ENCODE measurements at regions not wholly inside any gene's neighbourhood (a gene's known extent, or its start where the extent isn't known, plus 50 kb on each side); places are given as distances from the start of the nearest gene placed in this dataset.

DNA sequence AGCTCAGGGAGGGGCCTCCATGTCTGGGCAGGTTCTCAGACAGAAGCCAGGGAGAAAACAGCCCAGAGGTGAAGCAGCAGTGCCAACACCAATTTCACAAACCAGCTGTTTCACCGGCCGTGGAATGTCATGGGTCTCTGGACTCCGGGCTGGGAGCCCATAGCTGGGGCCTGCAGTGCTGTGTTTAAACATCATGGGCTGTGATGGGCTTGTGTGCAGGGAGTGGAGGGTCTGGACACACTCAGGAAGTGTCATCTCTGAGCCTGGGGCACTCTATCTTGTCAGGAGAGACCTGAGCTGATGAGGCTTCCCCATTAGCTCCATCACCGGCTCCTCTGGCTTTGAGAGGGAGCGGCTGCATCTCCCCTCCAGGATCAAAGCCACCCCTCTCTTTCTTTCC lies 173.6 kb upstream of the IGSF21 start:
- DNase-seq: no peak

DNA sequence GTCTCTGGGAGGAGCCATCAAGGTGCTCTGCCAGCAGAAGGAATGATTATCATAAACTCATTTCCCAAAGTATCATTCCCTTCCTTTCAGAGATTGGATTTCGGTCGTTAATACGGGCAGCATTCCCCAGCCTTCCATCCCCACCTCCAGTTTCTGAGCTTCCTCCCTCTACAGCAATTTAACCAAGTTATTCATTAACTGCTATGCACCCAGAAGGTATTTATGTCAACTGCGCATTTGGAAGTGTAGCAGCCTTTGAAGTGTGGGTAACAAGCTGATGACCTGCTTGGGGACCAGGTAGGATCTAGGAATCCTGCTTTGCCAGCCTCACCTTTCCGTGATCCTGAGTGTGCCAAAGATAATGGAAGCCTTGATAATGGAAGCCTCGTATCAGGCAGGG lies 172.4 kb upstream of the IGSF21 start:
- no peak for DNase-seq

DNA sequence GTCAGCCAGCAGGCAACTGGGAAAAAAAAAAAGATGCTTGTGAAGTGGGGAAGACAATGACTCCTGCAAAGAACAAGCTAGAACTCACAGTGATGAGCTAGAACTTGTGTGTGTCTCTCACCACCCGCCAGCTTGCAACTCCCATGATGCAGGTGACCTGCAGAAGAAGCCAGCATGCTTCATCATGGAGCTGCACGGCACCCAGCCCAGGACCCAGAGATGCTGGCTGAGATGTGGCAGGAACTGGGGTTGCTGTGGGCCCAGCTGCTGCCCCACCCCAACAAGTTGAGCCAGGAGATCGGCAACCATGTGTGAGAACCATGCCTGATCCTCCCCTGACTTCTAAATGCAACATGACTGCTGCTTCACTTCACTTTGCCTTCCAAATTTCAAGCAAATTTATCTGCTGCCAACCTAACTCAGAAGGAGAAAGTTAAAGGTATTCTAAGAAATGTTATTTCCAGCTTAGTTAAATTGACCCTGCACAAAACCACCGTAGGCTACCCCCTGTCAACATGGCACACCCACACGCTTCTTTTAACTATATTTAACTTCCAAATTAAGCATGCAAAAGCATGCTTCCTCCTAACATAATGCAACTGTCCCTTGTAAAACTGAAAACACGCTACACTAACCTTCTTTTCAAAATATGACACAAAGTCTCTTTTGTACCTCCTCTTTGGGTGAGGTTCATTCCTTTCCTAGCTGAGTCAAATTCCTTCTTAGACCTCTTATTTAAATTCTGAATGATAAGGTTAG lies 166.0 kb upstream of the IGSF21 start:
- DNase-seq: no peak

DNA sequence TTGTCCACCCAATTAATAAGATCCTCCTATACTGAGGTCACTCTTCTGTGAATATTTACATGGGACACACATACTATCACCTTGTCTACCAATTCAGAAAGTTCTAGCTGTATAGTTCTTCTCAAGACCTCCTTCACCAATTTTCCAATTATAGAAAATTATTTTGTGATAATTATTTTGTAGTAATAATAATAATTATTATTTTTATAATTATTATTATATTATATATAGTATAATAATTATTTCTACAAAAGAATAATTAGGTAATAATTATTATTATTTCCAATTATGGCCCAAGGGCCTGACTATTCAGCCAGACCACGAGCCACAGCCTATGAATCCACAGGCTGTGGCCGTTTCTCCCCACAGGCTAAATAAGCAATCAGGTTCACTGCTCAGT lies 164.1 kb upstream of the IGSF21 start:
- DNase-seq: no peak

DNA sequence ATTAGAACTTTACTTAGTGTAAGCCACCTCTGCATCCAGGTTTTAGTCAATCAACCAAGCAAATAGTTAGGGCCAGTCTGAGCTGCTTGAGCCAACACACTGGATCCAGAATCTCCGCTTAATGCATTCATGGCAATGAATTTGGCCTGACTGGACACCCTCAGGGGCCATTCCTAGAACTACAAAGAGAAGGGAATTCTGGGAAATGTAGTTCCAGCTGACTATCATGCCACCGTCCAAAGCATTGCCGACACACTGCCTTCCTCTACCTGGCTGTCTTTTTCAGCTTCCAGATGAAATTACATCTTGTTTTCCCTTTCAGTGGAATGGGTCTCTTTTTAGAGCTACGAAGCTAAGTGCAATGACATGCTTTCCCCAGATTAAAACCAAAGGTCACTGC lies 163.0 kb upstream of the IGSF21 start:
- no peak for DNase-seq

DNA sequence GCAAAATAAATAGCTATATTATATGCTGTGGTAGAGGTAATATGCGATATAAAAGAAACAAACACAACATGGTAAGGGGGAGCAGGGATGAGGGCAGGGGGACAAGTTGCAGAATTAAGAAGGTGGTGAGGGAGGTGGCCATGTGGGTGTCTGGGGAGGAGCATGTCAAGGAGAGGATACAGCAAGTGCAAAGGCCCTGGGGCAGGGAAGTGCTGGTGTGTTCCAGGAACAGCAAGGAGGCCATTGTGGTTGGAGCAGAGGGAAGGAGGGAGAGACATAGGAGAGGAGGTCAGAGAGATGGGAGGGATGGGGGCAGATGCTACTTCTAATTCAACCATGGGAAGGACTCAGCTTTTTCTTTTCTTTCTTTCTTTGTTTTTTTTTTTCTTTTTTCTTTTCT lies 161.2 kb upstream of the IGSF21 start:
- no peak for DNase-seq

DNA sequence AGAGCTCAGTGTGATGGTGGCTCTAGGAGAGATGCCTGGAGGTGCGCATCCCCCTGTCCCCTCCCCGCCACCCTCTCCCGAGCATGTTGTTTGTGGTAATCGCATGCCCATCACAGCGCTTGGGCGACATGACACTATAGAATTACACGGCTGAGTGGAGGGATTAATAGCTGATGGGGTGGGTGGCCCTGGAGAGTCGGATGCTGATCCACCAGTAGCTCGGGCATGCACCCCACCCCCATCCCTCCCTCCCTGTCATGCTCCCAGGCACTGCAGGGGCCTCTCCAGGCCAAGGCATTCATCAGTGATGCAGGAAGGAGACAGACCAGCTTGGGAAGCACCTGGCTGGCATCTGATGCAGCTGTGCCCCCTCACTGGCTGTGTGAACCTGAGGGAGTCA lies 159.0 kb upstream of the IGSF21 start:
- DNase-seq: peak; percentile 78

DNA sequence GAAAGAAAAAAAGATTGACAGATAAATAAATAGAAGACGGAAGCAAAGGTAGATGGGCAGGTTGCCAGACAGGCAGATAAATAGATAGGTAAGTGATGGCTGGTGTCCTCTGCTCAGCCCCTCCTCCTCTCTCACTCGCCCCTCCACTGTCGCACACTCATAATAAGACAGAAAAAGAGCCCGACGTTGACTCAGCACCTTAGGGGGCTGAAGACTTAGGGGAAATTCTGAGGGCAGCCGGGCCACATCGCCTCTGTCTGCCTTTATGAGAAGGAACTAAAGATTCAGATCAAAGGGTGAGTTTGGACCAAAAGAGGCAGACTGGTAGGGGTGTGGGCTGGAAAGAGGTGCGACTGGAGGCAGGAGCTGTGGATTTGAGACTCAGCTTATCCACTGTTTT lies 158.1 kb upstream of the IGSF21 start:
- no peak for DNase-seq

DNA sequence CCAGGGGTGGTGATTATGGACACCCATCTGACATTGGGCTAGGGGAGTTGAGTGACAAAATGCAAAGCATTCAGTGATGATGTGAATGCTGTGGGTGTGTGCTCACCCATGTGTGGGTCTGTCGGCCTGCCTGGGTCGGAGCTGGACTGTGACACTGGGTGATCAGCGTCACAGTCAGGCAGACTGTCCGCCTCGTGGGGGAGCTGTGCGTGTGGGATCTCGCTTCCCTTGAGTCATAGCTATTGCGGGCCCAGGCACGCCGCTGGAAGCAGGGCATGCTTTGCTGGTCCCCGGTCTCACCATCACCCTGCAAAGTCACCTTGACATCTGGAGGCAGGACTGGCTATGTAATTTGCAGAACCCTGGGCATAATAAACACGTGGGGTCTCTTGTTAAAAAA lies 156.9 kb upstream of the IGSF21 start:
- no peak for DNase-seq

DNA sequence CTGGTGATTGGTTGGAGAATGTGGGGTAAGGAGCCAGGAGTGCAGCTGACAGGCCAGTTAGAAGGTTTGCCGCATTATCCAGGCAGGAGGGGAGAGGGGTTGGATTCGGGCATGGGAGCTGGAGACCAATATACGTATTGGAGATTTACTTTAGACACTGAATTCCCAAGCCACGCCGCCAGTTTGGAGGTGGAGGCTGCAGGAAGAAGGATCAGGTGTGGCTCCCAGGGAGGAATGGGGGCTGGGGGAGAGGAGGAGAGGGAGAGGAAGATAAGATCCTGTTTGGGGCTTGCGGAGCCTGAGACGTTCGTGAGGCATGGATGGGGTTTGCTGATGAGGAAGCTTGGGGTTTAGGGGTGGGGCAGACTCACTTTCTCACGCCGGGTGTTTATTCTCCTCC lies 155.1 kb upstream of the IGSF21 start:
- DNase-seq: no peak

DNA sequence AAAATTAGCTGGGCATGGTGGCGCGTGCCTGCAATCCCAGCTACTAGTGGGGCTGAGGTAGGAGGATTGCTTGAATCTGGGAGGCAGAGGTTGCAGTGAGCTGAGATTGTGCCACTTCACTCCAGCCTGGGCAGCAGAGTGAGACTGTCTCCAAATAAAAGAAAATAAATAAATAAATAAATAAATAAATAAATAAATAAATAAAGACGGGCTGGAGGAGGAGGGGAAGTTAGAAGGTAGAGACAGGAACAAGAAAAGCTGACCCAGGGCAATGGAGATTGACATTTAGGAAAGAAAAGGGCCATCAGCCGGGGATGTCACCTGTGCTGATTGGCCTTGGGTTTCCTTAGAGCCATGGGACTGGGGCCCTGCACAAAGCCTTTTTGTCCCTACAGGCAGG lies 153.7 kb upstream of the IGSF21 start:
- DNase-seq: no peak

DNA sequence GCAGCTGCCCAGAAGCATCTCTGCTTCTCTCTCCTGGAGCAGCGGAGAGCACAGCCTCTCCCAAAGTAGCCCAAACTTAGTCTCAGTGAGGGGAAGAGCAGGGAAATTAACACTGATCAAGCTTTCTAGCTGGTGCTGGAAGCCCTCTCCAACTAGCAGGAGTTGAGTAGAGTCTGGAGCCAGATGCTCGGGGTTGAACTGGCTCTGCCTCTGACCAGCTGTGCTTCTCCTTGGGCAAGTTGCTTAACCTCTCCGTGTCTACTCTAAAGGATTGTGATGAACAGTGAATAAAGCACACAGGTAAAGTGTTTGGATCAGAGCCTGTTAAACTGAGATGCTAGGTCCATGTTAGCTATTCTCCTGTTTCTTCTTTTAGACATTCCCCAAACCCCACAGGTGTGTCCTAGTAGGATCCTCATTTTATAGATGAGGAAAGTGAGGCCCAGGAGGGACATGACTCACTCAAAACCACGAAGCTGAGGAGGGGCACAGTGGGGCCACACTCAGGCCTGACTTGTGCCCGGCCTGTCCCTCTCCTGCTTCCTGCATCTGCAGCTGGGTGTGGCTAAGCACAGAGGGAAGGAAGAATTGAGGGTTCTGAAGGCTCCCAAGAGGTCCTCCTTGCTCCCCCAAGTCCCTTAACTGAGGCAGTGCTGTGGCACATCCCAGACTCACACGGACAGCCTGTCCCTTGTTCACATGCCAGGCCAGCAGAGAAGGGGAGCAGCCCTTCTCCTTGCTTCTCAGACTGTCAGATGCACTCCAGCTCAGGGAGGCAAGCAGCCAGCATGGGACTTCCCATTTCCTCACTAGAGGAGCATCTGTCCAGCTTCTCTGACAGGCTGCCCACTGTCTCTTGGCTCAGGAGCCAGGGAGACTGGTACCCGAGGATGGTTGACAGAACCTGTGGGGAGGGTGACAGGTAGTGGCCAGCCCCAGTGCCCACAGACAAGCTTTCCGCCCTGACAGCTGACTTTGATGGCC lies 152.0 kb upstream of the IGSF21 start:
- DNase-seq: no peak

DNA sequence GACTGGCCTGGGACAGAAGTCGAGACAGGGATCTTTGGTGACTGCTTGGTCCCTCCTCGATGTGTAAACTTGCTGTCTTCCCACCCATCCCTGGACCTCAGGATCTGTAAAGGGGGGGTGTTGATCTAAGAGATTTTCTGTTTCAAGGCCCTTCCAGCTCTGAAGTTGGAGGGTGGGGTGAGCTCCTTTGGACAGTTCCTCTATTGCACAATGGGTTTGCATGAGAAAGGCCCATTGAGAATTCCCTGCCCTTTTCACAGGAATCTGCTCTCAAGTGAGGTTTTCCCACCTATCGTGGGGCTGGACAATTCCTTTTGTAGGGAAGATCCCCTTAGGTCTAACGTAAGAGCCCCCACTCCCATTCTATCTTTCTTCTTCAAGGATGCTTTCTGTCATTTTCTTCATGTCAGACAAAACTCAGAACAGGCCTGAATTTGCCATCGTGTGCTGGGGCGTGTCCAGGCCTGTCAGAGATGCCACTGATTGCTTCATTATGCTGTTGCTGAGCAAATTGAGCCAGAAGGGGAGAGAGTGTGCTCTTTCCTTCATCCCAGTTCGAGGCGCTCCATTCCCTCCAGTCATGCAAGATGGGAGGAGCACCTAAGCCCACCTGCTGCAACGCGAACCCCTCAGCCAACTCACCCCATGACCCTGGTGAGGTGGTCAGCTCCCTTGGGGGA lies 149.9 kb upstream of the IGSF21 start:
- DNase-seq: no peak

DNA sequence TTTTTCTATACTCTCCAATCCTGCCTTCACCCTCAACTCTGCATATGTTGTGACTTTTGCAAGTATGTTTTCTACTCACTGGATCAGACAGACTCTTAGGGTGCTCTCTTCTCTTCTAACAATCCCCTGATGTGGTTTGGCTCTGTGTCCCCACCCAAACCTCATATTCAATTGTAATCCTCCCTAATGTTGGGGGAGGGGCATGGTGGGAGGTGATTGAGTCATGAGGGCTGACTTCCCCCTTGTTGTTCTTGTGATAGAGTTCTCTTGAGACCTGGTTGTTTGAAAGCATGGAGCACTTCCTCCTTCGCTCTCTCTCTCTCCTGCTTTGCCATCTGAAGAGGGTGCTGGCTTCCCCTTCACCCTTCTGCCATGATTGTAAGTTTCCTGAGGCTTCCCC lies 148.9 kb upstream of the IGSF21 start:
- DNase-seq: no peak

DNA sequence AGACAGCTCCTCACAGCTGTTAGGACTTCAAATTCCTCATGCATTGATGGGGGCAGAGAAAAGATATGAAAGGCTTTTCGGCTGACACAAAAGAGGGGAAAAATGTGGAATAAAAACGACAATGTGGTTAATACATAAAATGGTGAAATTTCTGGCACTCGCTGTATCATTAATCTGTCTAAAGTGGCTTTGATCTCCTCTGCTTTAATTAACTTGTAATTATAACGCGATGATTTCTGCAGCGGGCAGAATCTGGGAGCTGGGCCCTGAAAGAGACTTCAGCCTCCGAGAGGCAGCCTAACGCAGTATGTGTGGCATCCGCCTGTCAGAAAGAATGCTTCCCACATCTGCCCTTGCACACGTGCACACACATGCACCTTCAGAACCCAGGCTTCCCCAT lies 144.1 kb upstream of the IGSF21 start:
- no peak for DNase-seq

DNA sequence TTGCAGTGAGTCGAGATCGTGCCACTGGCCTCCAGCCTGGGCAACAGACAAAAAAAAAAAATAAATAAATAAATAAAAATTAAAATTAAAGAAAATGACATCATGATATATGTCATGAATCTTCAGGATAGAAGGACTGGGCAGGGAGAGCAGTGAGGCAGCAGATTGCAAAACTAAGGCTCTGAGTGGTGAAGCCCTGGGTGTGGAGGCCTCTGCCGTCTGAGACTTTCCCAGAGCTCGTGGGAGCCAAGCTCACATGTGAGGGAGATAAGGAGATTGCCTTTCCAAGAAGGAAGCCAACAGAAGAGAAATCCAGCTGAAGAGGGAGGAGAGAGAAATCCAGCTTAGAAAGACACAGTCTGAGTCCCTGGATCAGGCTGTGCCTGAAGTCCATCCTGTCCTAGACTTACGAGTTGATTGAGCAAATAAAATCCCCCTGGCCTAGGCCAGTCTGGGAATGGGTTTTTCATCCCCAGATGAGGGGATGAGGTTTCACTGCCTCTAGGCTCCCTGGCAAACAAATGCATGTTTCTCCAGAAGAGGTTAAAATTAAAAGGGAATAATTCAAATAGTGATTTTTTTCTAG lies 142.0 kb upstream of the IGSF21 start:
- DNase-seq: no peak

DNA sequence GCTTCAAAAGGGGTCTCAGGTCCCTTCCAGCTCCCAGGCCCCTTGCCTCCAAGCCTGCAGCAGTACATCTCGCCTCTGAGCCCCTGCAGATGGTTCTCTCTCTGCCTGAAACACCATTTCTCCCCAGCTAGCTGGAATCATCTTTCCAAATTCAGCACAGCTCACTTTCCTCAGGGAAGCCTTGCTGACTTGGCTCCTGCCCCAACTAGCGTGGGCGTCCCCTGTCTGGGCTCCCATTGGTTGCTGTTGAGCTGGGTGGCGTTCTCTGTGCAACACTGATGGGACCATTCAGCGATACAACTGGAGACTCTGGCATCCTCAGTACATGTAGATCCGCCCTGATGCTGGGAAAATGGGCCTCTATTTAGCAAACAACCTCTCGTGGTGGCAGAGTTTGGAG lies 141.3 kb upstream of the IGSF21 start:
- DNase-seq: no peak

DNA sequence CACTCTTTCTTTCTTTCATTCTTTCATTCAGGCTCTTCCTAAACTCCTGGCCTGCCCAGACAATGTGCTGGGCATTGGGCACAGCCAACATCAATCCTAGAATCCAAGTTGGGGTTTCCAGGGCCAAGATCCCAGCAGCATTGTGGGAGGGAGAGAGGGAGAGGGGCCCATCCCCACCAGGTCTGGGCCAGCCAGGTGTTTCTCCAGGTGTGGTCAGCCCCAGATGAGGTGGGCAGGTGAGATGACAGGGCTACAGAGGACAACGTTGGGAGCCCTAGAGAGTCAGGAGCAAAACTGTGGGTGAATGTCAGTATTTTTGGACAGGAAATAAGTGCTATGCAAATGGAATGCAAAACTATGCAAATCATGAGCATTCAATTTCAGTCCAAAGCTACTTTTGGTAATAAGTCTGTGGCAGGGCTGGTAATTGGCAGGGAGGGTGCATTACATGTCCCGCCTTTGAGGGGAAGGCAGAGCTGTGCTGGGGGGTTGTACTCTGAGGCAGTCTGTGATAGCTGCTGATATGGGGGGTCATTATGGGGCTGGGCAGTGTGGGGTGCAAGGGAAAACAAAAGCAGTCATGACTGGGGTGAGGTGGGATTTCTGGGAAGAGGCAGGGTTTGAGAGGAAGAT lies 139.9 kb upstream of the IGSF21 start:
- no peak for DNase-seq

DNA sequence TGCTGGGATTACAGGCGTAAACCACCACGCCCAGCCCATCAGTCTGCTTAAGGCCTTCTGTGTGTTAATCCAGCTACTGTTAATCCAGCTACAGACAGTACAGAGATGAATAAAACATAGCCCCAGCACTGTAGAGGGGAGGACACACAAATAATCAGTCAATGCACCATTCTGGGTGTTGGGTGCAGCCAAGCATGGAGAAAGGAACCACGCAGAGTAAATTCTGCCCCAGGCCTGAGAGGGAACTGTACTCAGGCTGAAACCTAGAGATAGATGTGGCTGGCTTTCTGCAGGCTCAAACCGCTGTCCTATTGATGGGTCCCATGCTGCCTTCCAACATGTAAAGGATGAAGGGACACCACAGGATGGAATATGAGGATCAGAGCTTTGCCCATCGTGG lies 136.8 kb upstream of the IGSF21 start:
- DNase-seq: no peak

DNA sequence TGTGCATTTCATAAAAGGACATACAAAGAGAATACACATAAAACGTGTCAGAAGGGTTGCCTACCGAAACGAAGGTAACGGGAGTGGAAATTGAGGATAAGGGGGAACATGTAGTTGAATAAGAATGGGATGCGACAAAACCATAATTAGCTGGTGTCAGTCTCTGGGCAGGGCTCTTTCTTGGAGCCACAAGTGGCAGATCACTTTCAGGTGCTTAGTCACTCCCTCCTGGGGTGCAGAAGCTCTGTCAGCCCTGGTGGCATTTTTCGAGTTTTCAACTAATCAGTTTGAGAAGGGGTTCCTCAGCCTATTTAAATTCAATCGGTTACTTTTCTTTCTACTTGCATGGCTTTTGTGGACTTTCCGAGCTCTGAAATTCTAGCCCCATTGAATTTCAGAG lies 133.9 kb upstream of the IGSF21 start:
- no peak for DNase-seq

DNA sequence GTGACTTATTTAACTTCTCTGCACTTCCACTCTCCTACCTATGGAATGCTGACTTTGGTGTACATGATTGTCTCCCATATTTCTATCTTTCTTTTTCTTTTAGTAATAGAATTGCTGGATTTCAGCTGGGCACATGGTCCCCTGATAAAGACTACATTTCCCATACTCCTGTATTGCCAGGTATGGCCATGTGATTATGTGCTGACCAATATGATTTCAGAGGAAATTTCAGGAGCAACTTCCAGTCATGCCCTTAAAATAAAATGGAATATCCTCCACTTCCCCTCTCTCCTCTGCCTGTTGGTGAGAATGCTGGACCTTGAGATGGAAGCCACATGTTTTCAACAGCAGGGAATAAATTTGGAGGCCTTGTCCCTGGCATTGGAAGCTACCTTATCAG lies 130.7 kb upstream of the IGSF21 start:
- no peak for DNase-seq

DNA sequence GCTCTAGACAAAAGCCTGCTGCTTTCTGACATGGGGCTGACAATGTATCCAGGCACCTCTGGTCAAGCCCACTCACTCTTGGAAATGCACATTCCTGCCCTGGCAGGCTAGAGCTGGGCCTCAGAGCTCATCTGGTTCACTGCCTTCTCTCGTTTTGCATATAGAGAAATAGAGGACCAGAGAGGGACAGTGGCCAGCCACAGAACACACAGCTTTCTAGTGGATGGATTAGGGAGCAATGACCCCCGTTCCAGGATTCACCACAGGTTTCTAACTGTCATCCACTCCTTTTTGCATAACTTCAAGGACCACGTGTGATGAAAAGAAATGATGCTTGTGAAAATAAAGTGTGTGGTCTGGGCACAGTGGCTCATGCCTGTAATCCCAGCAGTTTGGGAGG lies 129.6 kb upstream of the IGSF21 start:
- DNase-seq: no peak

DNA sequence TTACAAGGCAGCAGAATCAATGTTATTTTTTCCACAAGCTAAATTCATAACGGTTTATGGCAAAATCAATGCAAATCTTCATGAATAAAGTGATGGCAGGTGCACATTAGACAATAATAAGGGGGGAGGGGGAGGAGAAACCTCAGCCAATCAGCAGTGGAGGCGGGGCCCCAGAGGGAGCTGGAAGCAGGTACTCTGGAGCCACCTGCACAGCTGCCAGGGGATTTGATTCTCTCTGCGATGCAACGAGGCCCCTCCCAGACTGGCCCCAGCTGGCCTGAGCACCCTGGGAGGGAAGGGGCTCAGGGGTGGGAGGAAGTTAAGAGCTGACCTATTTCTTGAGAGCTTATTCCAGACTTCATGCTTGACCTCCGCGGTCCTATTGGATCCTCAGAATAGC lies 127.8 kb upstream of the IGSF21 start:
- peak; percentile 67 for DNase-seq
